Right hindlimb (tissue), 1 donor: ENCODE measurements at regions not wholly inside any gene's neighbourhood (a gene's known extent, or its start where the extent isn't known, plus 50 kb on each side); places are given as distances from the start of the nearest gene placed in this dataset.

Source experiments
- DNase-seq: peaks from one replicate; pipeline ENCODE4 v3.0.0-alpha.2; 2018

- DNase-seq = no peak
These were observed 221.9 kb downstream of the IRX2 start for GRCh38 chr5:2529371-2530092.

GRCh38 chr5:2525351-2525750 lies 226.1 kb downstream of the IRX2 start:
- DNase-seq = no peak

- no peak for DNase-seq
These were observed 226.9 kb downstream of the IRX2 start for GRCh38 chr5:2524620-2525019.

DNA sequence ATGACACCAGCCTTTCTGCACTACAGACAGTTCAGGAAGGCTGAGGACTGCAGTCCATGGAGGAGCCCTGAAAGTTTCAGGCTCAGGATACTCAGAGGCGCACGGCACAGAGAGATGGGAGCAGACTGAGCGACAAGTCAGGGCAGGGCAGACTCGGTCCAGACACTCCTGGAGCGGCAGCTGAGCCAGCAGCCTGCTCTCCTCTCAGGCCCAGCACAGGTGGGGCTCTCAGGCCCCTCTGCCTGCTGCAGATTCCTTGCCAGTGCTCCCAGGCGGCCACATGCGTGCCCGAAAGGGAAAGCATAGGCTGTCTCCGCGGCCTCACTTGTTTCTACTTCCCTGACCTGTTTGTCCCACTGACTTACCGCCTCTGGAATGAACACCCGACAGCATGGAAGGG lies 228.3 kb downstream of the IRX2 start:
- DNase-seq = no peak

DNA sequence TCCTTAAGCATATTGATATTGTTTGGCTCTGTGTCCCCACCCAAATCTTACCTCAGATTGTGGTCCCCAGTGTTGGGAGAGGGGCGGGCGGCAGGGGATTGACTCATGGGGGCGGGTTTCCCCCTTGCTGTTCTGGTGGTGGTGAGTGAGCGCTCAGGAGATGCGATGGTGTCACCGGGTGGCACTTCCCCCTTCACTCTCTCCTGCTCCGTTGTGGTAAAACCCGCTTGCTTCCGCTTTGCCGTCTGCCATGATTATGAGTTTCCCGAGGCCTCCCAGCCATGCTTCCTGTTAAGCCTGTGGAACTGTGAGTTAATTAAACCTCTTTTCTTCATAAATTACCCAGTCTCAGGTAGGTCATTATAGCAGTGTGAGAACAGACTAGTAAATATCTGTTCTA lies 229.1 kb downstream of the IRX2 start:
- DNase-seq = no peak

GRCh38 chr5:2519153-2519552 lies 232.3 kb downstream of the IRX2 start:
- DNase-seq = no peak

GRCh38 chr5:2517451-2517850 lies 234.0 kb downstream of the IRX2 start:
- DNase-seq = no peak

- no peak for DNase-seq
These were observed 236.2 kb downstream of the IRX2 start for GRCh38 chr5:2515180-2515764.

GRCh38 chr5:2514484-2514883 lies 237.0 kb downstream of the IRX2 start:
- DNase-seq = no peak

- no peak for DNase-seq
These were observed 239.8 kb downstream of the IRX2 start for GRCh38 chr5:2511706-2512105.

DNA sequence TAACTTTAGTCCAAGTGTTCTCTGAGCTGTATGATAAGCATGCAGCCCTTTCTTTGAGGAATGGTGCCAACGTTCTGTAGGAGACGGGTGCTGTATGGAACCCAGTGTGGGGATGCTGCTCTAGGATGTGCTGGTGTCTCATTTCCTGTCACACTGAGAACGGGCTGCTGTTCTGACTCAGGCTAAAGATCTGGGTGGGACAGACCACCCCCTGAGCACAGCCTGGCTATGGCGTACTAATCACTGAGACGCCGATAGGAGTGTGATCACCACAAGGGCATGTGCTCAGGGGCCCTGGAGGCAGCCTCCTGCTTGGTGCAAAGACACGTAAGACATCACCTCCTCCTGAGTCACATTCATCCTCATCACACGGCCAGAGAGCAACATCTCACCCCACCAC lies 240.4 kb downstream of the IRX2 start:
- DNase-seq = no peak

DNA sequence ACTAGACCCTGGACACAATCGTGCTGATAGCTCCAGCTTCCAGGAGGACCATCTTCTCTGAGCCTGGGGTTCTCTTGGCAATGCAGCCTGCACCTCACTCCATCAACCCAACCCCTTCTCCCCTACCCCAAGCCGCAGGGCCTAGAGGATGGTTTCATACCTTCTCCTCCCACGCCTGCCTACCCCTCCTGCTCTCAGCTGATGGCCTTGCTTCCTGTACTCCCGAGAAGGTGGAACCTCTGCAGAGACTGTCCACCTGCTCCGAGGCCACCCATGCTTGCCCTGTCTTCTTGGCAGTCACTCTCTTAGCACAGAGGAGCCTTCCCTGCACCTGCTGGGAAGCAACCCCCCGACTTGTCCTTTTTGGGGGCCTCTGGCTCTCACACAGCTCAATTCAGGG lies 241.9 kb downstream of the IRX2 start:
- DNase-seq = no peak

DNA sequence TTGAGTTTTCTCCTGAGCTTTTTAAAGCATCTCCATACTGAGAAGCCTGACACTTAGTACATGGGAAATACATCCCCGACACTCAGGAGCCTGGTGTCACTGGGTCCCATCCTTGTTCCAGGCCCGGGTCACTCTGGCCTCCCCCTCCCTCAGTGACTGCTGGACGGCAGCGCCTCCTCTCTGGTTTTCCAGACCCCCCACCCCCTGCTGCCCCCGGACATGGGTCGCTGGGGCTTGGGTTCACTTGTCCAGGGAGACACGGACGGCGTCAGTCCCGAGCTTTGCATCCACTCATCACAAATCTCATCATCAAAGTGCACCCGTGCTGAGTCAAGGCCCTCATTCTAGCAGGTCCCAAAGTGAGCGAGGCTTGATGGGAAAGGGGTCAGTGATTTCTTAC lies 243.0 kb downstream of the IRX2 start:
- DNase-seq = no peak

DNA sequence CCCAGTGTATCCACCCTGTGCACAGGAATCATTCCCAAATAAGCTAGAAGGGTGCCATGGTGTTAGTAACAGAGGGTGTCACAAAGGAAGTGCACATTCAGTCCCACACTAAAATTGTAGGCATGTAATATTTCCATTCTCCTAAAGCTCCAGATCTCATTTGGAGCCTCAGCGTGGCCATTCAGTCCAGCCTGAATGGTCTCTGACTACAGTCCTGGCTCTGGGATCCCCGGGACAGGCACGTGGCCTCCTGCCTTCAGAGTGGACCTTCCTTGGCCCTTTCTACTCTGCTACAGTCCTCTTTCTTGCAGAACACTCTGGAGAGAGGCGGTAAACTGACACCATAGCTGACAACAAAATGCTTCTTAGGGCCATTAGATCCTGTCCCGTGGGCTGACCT lies 243.9 kb downstream of the IRX2 start:
- no peak for DNase-seq

DNA sequence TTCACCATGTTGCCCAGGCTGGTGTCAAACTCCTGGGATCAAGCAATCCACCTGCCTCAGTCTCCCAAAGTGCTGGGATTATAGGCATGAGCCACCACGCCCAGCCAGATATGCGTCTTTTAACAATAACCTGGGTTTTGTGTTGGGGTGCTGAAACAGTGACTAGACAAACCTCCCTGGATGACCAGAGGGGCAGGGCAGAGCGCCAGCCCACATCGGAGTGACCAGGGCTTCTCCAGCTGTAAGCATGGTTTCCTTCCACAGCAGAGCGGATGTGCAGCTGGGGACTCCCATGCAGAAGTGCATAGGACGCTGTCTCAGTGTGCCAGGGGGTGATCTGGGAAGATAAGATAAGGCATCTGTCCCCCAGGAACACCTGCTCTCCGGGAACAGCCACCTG lies 244.9 kb downstream of the IRX2 start:
- no peak for DNase-seq

GRCh38 chr5:2505217-2505616 lies 246.3 kb downstream of the IRX2 start:
- no peak for DNase-seq

- no peak for DNase-seq
These were observed 248.4 kb downstream of the IRX2 start for GRCh38 chr5:2502970-2503594.

GRCh38 chr5:2499917-2500316 lies 251.6 kb downstream of the IRX2 start:
- DNase-seq = no peak

- DNase-seq = no peak
These were observed 254.6 kb downstream of the IRX2 start for GRCh38 chr5:2496891-2497290.

- DNase-seq = no peak
These were observed 255.4 kb downstream of the IRX2 start for GRCh38 chr5:2496126-2496525.

DNA sequence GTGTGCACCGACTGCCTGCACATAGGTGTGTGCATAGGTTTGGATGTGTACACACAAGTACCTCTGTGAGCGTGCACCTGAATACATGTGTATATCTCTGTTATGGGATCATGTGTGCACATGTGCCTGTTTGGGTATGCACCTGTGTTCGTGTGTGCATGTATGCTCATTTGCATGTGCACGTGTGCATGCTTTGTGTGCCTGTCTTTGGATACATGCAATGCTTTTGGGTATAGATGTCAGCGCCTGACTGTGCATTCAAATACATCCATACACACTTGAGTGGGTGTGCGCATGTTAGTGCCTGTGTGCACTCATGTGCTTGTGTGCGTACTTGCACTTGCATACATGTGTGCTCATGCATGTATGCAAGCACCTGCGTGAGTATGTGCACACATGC lies 258.1 kb downstream of the IRX2 start:
- DNase-seq = no peak

- DNase-seq = no peak
These were observed 259.0 kb downstream of the IRX2 start for GRCh38 chr5:2492476-2492875.

- no peak for DNase-seq
These were observed 259.6 kb downstream of the IRX2 start for GRCh38 chr5:2491846-2492245.

- no peak for DNase-seq
These were observed 262.2 kb downstream of the IRX2 start for GRCh38 chr5:2489306-2489705.

DNA sequence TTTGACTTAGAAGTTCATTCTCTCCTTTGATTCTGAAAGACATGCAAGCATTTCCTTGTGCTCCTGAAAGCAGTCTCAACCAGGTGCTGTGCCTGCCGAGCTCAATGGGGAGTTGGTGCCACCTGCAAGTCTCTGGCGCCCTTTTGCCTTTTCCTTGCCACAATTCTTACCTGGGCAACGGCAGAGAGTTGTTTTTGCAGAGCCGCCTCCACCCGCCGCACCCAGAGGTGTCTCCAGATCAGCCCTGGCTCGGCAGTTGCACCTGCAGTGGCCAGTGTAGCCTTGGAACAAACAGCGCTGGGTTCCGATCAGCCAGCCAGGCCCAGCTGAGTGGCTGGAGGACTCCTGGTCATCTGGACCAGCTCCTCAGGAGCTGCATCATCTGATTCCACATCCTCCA lies 262.9 kb downstream of the IRX2 start:
- DNase-seq = no peak
